ENCODE measurements at regions not wholly inside any gene's neighbourhood (a gene's known extent, or its start where the extent isn't known, plus 50 kb on each side); places are given as distances from the start of the nearest gene placed in this dataset.

- TF ChIP-seq CTCF (IDR thresholded peaks at IDR 0.05) (no peak), POLR2A (IDR thresholded peaks at IDR 0.05) (no peak)
Measured at GRCh38 chr6:113671421-113671820, 185.7 kb upstream of the MARCKS start.
